Naive thymus-derived CD4-positive, alpha-beta T cell (primary cell): ENCODE measurements at regions not wholly inside any gene's neighbourhood (a gene's known extent, or its start where the extent isn't known, plus 50 kb on each side); places are given as distances from the start of the nearest gene placed in this dataset.

Experiments used
- ATAC-seq: fragments of 150-1000 bp; cut with Tn5 transposase; 2 replicates; pipeline ENCODE4 v1.10.0; 2021; ENCODE audit warnings: mild to moderate bottlenecking, moderate library complexity
- CTCF ChIA-PET: fragments of 350-600 bp; sonication (Branson Sonifier 250); formaldehyde crosslinking; loops from one replicate; lab custom pipeline; 2021; ENCODE audit warnings: antibody characterized with exemption; lab: Charles Lee
- POLR2A ChIA-PET: fragments of 350-600 bp; sonication (Branson Sonifier 250); formaldehyde crosslinking; loops from one replicate; lab custom pipeline; 2021; ENCODE audit warnings: antibody characterized with exemption, inconsistent platforms; lab: Charles Lee
- DNase-seq, 9 donors: peaks; one replicate each; pipeline versions ENCODE4 v3.0.0 to v3.0.0-alpha.2; 2020 to 2022; ENCODE audit warnings: mixed read lengths in 1 of 9
- H3K27ac ChIP-seq: one replicate; pipeline ENCODE4 v1.7.0; 2013; ENCODE audit warnings: mild to moderate bottlenecking, low read depth, low read length, moderate library complexity
- H3K27me3 ChIP-seq, 2 donors: one replicate each; pipeline ENCODE4 v1.7.0; 2013; ENCODE audit warnings: low read length in 2 of 2, mild to moderate bottlenecking in 2 of 2, moderate library complexity in 2 of 2; ENCODE audit not compliant: control insufficient read depth in 2 of 2, insufficient read depth in 2 of 2
- H3K36me3 ChIP-seq, 3 experiments: 1 replicate in 2 of 3; 2 replicates in 1 of 3; pipeline ENCODE4 v1.7.0; 2013; ENCODE audit warnings: low read length in 3 of 3, mild to moderate bottlenecking in 3 of 3, moderate library complexity in 1 of 3; ENCODE audit not compliant: insufficient read depth in 3 of 3, control insufficient read depth in 2 of 3
- H3K4me1 ChIP-seq, 2 donors: one replicate each; pipeline ENCODE4 v1.7.0; 2013; ENCODE audit warnings: low read length in 2 of 2, mild to moderate bottlenecking in 2 of 2, moderate library complexity in 1 of 2; ENCODE audit not compliant: control insufficient read depth in 2 of 2, insufficient read depth in 2 of 2
- H3K4me3 ChIP-seq: 2 replicates; pipeline ENCODE4 v1.7.0; 2013; ENCODE audit warnings: mild to moderate bottlenecking, low read length
- H3K9me3 ChIP-seq, 3 experiments: 1 replicate in 2 of 3; 2 replicates in 1 of 3; pipeline ENCODE4 v1.7.0; 2013; ENCODE audit warnings: low read length in 3 of 3; ENCODE audit not compliant: control insufficient read depth in 2 of 3
- H3K27ac Mint-ChIP-seq, 9 donors: one replicate each; pipeline ENCODE4 v1.8.0; 2020 to 2022; ENCODE audit warnings: mixed read lengths in 9 of 9, mild to moderate bottlenecking in 8 of 9, moderate library complexity in 5 of 9, inconsistent platforms in 2 of 9
- H3K27me3 Mint-ChIP-seq, 5 donors: one replicate each; pipeline ENCODE4 v1.8.0; 2021 to 2022; ENCODE audit warnings: mixed read lengths in 5 of 5, mild to moderate bottlenecking in 1 of 5
- H3K36me3 Mint-ChIP-seq, 5 donors: one replicate each; pipeline ENCODE4 v1.8.0; 2020 to 2022; ENCODE audit warnings: mixed read lengths in 5 of 5, mild to moderate bottlenecking in 3 of 5, inconsistent platforms in 1 of 5
- H3K4me1 Mint-ChIP-seq, 7 donors: one replicate each; pipeline ENCODE4 v1.8.0; 2020 to 2022; ENCODE audit warnings: mixed read lengths in 7 of 7, mild to moderate bottlenecking in 3 of 7, inconsistent platforms in 1 of 7
- H3K4me3 Mint-ChIP-seq, 10 donors: one replicate each; pipeline ENCODE4 v1.8.0; 2020 to 2022; ENCODE audit warnings: mild to moderate bottlenecking in 10 of 10, mixed read lengths in 10 of 10, moderate library complexity in 6 of 10, inconsistent platforms in 2 of 10
- H3K9me3 Mint-ChIP-seq, 11 donors: one replicate each; pipeline ENCODE4 v1.8.0; 2020 to 2022; ENCODE audit warnings: mixed read lengths in 11 of 11, mild to moderate bottlenecking in 4 of 11, inconsistent platforms in 1 of 11, moderate library complexity in 1 of 11
- intact Hi-C, 2 donors: fragments of 100-400 bp; cut with micrococcal nuclease; formaldehyde crosslinking; loops; one replicate each; pipeline ENCODE4 v1.15.1; 2023

DNA sequence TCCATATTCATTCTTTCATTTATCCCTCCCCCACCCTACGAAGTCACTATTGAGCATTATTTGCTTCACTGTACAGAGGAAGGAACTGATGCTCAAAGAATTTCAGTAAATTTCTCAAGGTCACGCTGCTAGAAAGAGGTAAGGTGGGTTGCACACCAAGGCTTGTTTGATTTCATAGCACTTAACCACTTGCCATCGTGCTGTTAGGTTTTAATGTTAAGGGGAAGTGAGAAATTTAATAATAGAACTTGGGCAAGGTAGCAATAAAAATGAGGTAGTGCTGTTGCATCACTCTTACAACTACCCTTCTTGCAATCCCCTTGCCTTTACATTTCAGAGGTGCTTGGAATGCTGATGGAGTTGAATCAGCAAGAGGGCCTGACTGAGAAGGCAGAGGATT, 343.1 kb downstream of the MID1IP1 start:
- peaks cover 0 to 3% (median 0%) of the 10 kb centered on the region in 5 donors for H3K36me3 Mint-ChIP-seq
- H3K4me3 ChIP-seq: no peak overlapping the region
- H3K9me3 Mint-ChIP-seq: peaks cover 0 to under 1% (median 0%) of the 10 kb centered on the region in 11 donors
- peaks cover 0 to 3% (median 0%) of the 10 kb centered on the region in 7 donors for H3K4me1 Mint-ChIP-seq
- DNase-seq: no peak
- peak; percentile 48 for ATAC-seq
- no peaks in the 10 kb centered on the region for H3K4me1 ChIP-seq
- no peaks in the 10 kb centered on the region for H3K27me3 ChIP-seq
- POLR2A ChIA-PET: no interaction called here
- intact Hi-C loops: no loop called here
- CTCF ChIA-PET: no interaction called here
- no peak overlapping the region for H3K27ac Mint-ChIP-seq
- H3K4me3 Mint-ChIP-seq: no peak overlapping the region
- no peaks in the 10 kb centered on the region for H3K9me3 ChIP-seq
- H3K27ac ChIP-seq: no peak overlapping the region
- H3K27me3 Mint-ChIP-seq: no peaks in the 10 kb centered on the region
- no peaks in the 10 kb centered on the region for H3K36me3 ChIP-seq

DNA sequence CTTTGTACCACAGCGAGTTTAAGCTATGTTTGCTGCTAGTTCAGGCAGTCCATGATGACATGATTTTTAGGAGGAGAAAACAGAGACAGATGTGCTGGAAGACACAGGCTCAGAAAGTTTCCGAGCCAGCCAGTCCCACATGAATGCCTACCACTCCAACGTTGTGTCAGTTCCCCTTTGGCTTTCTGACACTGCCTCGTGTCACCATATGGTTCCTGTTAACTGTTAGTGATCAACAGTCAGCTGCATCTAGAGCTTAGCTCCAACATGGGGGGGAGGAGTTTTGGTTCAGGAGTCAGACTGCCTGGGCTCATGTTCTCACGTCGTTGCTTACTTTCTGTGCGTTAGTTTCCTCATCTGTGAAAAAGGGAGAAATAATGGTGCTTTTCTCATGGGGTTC, 343.7 kb downstream of the MID1IP1 start:
- H3K36me3 ChIP-seq: no peaks in the 10 kb centered on the region
- ChIA-PET POLR2A (no interaction called here), CTCF (no interaction called here)
- H3K4me3 ChIP-seq: no peak overlapping the region
- no peaks in the 10 kb centered on the region for H3K27me3 ChIP-seq
- H3K4me1 ChIP-seq: no peaks in the 10 kb centered on the region
- peaks cover 0 to 3% (median 0%) of the 10 kb centered on the region in 7 donors for H3K4me1 Mint-ChIP-seq
- no peaks in the 10 kb centered on the region for H3K9me3 ChIP-seq
- no peak overlapping the region for H3K27ac Mint-ChIP-seq
- ATAC-seq: peak; percentile 83
- no peaks in the 10 kb centered on the region for H3K27me3 Mint-ChIP-seq
- peaks cover 0 to 3% (median 0%) of the 10 kb centered on the region in 5 donors for H3K36me3 Mint-ChIP-seq
- no peaks in the 10 kb centered on the region for H3K9me3 Mint-ChIP-seq
- intact Hi-C loops: no loop called here
- no peak overlapping the region for H3K4me3 Mint-ChIP-seq
- H3K27ac ChIP-seq: no peak overlapping the region
- DNase-seq: no peak

DNA sequence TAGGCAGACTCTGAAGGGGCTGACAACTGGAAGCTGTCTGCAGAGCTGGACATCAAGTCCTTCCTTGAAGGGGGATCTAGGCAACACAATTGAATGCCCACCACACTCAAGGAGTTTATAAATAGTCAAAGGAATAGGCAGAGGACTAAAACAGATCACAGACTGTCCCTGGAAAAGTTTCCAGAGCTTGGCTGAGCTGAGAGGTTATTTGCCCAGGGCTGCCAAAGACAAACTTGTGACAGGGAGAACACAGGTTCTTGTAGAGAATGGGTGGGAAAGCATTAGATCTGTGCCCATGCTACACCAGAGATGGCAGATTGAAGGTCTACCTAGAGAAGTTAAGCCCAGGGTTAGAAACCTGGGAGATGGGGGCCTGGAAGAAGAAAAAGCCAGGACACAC, 344.6 kb downstream of the MID1IP1 start:
- Histone ChIP-seq H3K4me3 (no peak overlapping the region), H3K4me1 (no peaks in the 10 kb centered on the region), H3K27me3 (no peaks in the 10 kb centered on the region), H3K9me3 (no peaks in the 10 kb centered on the region), H3K27ac (no peak overlapping the region), H3K36me3 (no peaks in the 10 kb centered on the region)
- no peaks in the 10 kb centered on the region for H3K9me3 Mint-ChIP-seq
- DNase-seq (no peak), ATAC-seq (no peak)
- H3K36me3 Mint-ChIP-seq: no peaks in the 10 kb centered on the region
- intact Hi-C loops: no loop called here
- no peaks in the 10 kb centered on the region for H3K27me3 Mint-ChIP-seq
- H3K4me1 Mint-ChIP-seq: peaks cover 0 to 3% (median 0%) of the 10 kb centered on the region in 7 donors
- H3K27ac Mint-ChIP-seq: no peak overlapping the region
- ChIA-PET CTCF (no interaction called here), POLR2A (no interaction called here)
- no peak overlapping the region for H3K4me3 Mint-ChIP-seq

DNA sequence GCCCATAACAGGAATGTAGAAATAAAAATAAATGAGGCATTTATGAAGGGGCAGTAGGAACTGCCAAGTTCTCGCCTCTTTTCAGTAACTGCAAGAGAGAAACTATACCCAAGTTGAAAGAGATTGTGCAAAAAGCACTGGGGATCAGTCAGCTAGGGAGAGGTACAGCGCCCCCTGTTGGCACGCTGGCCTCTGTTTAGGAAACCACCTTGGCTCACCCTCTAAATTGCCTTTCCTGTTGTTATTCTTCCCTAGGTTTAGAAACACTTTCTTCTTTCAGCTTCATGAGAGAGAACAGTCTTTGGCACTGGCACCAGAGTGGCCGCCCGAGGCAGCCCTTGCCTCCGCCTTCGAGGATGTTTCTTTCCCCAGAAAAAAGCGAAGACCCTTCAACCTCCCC, 348.5 kb downstream of the MID1IP1 start:
- intact Hi-C loops: loop anchor here (1.0 to 10.0 kb wide), 4 partner anchors 165 to 485 kb away; no protein-coding TSS in a partner anchor
- Mint-ChIP-seq H3K9me3 (peaks cover 0 to 2% (median 0%) of the 10 kb centered on the region in 11 donors), H3K36me3 (no peaks in the 10 kb centered on the region), H3K27me3 (no peaks in the 10 kb centered on the region), H3K27ac (no peak overlapping the region), H3K4me1 (no peaks in the 10 kb centered on the region), H3K4me3 (no peak overlapping the region)
- Histone ChIP-seq H3K27me3 (no peaks in the 10 kb centered on the region), H3K4me3 (no peak overlapping the region), H3K27ac (no peak overlapping the region), H3K4me1 (no peaks in the 10 kb centered on the region), H3K9me3 (no peaks in the 10 kb centered on the region), H3K36me3 (no peaks in the 10 kb centered on the region)
- ChIA-PET POLR2A (no interaction called here), CTCF (interaction anchor here (0.9 to 2.0 kb wide), 5 partner anchors 14 to 395 kb away, joined by 3 to 6 read pairs (median 3); partner anchors contain the start of gene MID1IP1)
- DNase-seq (peak; percentile 14 to 59 (median 46)), ATAC-seq (peak; percentile 61)

DNA sequence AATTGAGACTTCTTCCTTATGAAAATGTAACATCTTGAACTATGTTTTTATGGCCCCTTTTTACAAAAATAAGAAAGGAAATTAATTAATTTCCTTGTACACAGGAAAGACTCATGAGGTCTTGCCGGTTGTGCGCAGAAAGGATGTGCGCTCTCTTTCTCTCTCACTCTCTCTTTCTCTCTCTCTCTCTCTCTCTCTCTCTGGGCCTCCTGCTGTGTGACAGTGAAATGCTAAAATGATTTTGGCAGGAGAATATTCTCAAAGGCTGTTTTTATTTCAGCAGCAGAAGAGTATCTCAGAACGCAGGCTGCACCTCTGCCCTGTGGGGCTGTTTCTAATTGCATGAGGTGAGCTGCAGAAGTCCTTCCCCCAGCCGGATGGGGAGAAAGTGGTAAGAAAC, 349.0 kb downstream of the MID1IP1 start:
- ATAC-seq (no peak), DNase-seq (no peak)
- Histone ChIP-seq H3K27ac (no peak overlapping the region), H3K36me3 (no peaks in the 10 kb centered on the region), H3K27me3 (no peaks in the 10 kb centered on the region), H3K4me3 (no peak overlapping the region), H3K4me1 (no peaks in the 10 kb centered on the region), H3K9me3 (no peaks in the 10 kb centered on the region)
- H3K36me3 Mint-ChIP-seq: no peaks in the 10 kb centered on the region
- no peak overlapping the region for H3K4me3 Mint-ChIP-seq
- H3K27ac Mint-ChIP-seq: no peak overlapping the region
- peaks cover 0 to 2% (median 0%) of the 10 kb centered on the region in 11 donors for H3K9me3 Mint-ChIP-seq
- ChIA-PET CTCF (interaction anchor here (0.6 to 2.0 kb wide), 5 partner anchors 87 to 396 kb away, joined by 3 to 7 read pairs (median 4); partner anchors contain the start of gene MID1IP1), POLR2A (no interaction called here)
- intact Hi-C loops: loop anchor here (2.0 to 10.0 kb wide), 2 partner anchors 165 to 485 kb away; no protein-coding TSS in a partner anchor
- H3K4me1 Mint-ChIP-seq: no peaks in the 10 kb centered on the region
- no peaks in the 10 kb centered on the region for H3K27me3 Mint-ChIP-seq

DNA sequence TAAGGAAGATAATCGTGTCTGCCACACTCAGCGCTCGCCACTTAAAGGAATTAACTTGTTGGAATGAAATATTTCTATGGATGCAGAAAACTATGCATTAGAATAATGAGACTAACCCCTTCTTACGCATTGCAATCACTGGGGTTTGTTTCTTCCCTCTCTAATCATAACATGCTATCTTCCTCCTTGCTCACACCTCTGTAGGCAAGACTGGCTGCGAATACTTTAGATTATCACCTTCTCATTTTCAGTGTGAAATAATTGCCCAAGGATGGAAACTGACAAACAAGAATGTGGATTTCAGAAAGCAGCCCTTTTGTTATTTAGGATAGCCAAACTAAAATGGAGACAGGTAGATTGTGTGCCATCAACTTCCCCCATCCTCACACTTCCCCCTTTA, 349.4 kb downstream of the MID1IP1 start:
- intact Hi-C loops: loop anchor here (2.0 to 10.0 kb wide), 2 partner anchors 166 to 486 kb away; no protein-coding TSS in a partner anchor
- POLR2A ChIA-PET: no interaction called here

More for the DNA sequence above, 349.4 kb downstream of the MID1IP1 start:
- Mint-ChIP-seq H3K36me3 (no peaks in the 10 kb centered on the region), H3K4me3 (no peak overlapping the region), H3K27ac (no peak overlapping the region), H3K4me1 (no peaks in the 10 kb centered on the region), H3K27me3 (no peaks in the 10 kb centered on the region), H3K9me3 (peaks cover 0 to 2% (median 0%) of the 10 kb centered on the region in 11 donors)
- Histone ChIP-seq H3K4me3 (no peak overlapping the region), H3K36me3 (no peaks in the 10 kb centered on the region), H3K4me1 (no peaks in the 10 kb centered on the region), H3K9me3 (no peaks in the 10 kb centered on the region), H3K27ac (no peak overlapping the region), H3K27me3 (no peaks in the 10 kb centered on the region)
- CTCF ChIA-PET: interaction anchor here (0.6 to 2.0 kb wide), 5 partner anchors 165 to 396 kb away, joined by 3 to 9 read pairs (median 6); no protein-coding TSS in a partner anchor
- ATAC-seq: no peak
- no peak for DNase-seq
